Adrenal gland (tissue), 9 donors: ENCODE measurements at regions not wholly inside any gene's neighbourhood (a gene's known extent, or its start where the extent isn't known, plus 50 kb on each side); places are given as distances from the start of the nearest gene placed in this dataset.

Source experiments
- DNase-seq, 7 donors: peaks; one replicate each; pipeline ENCODE4 v3.0.0-alpha.2; 2019 to 2020
- H3K27ac ChIP-seq, 5 donors: fragments of 200-600 bp; sonication (generic) in 4 of 5; 1 replicate in 3 of 5; 2 replicates in 2 of 5; pipeline versions ENCODE4 v1.5.1 to v1.8.0; 2016 to 2020; ENCODE audit warnings: mild to moderate bottlenecking in 1 of 5
- H3K27me3 ChIP-seq: fragments of 200-600 bp; 2 replicates; pipeline ENCODE4 v1.8.0; 2021
- H3K36me3 ChIP-seq, 2 donors: fragments of 200-600 bp; replicated peaks in 1 of 2; 1 replicate in 1 of 2; 2 replicates in 1 of 2; pipeline versions ENCODE4 v1.5.1 to v1.8.0; 2018 to 2022
- H3K4me1 ChIP-seq, 2 donors: fragments of 200-600 bp; replicated peaks in 1 of 2; 1 replicate in 1 of 2; 2 replicates in 1 of 2; pipeline versions ENCODE4 v1.5.1 to v1.8.0; 2018 to 2021
- H3K4me3 ChIP-seq, 4 donors: fragments of 200-600 bp; sonication (generic) in 3 of 4; one replicate each; pipeline ENCODE4 v1.5.1; 2016 to 2018
- H3K9me3 ChIP-seq, 3 donors: fragments of 200-600 bp; sonication (generic) in 1 of 3; replicated peaks in 1 of 3; 1 replicate in 2 of 3; 2 replicates in 1 of 3; pipeline versions ENCODE4 v1.5.1 to v1.8.0; 2016 to 2021
- CTCF ChIP-seq, 6 experiments: fragments of 450-650 bp in 4 of 6; fragments of 200-600 bp in 2 of 6; sonication (generic) in 1 of 6; IDR thresholded peaks; 1 replicate in 5 of 6; 2 replicates in 1 of 6; pipeline versions ENCODE4 v1.5.1 to v1.8.0; 2016 to 2021; ENCODE audit warnings: antibody characterized with exemption in 6 of 6, mild to moderate bottlenecking in 2 of 6, moderate library complexity in 1 of 6
- POLR2A ChIP-seq, 2 donors: fragments of 450-650 bp; IDR thresholded peaks; one replicate each; pipeline ENCODE4 v1.6.1; 2017; ENCODE audit warnings: antibody characterized with exemption in 2 of 2, mild to moderate bottlenecking in 2 of 2, moderate library complexity in 1 of 2
- WGBS, 4 donors: extraction: QIAGEN DNeasy Blood & Tissue Kit in 2 of 4; methylation state at CpG; one replicate each; pipeline versions ENCODE4 v1.1.5 to v1.1.7; 2013 to 2017; 5-methylcytosine and 5-hydroxymethylcytosine counted together
- intact Hi-C, 2 donors: fragments of 100-400 bp; cut with DNase I; formaldehyde crosslinking; loops; one replicate each; pipeline versions ENCODE4 v1.14.1 to v1.15.0; 2022 to 2023
- donor health status: healthy with polysubstance abuse.
- donor health status: Bipolar disorder and iron deficiency.
- donor health status: DM: yes; HTN: yes; CAD: no.
- donor health status: DM: no; HTN: no; CAD: no.
- donor health status: DM: no; HTN: no; CAD: no.

- TF ChIP-seq CTCF (IDR thresholded peaks at IDR 0.05): no peak
- no peak for TF ChIP-seq POLR2A (IDR thresholded peaks at IDR 0.05)
- no peaks in the 10 kb centered on the region for H3K27me3 ChIP-seq
- intact Hi-C loops: no loop called here
- WGBS, 4 donors: 76 to 91% (median 89%) methylated on average over 1 of the region's 1 CpG
- H3K27ac ChIP-seq: no peak overlapping the region
- no peak for DNase-seq
- no peaks in the 10 kb centered on the region for H3K36me3 ChIP-seq
- no peak overlapping the region for H3K4me3 ChIP-seq
- no peaks in the 10 kb centered on the region for H3K9me3 ChIP-seq
- no peaks in the 10 kb centered on the region for H3K4me1 ChIP-seq
Measured at GRCh38 chr12:30074916-30075315, 291.2 kb upstream of the TMTC1 start.

GRCh38 chr12:30072824-30073223 lies 289.1 kb upstream of the TMTC1 start:
- no peaks in the 10 kb centered on the region for H3K27me3 ChIP-seq
- no peaks in the 10 kb centered on the region for H3K9me3 ChIP-seq
- H3K4me3 ChIP-seq: no peak overlapping the region
- H3K36me3 ChIP-seq: no peaks in the 10 kb centered on the region
- H3K4me1 ChIP-seq: no peaks in the 10 kb centered on the region
- 83 to 100% (median 92%) methylated on average over 1 of the region's 1 CpG for WGBS, 4 donors
- TF ChIP-seq CTCF (IDR thresholded peaks at IDR 0.05) (no peak), POLR2A (IDR thresholded peaks at IDR 0.05) (no peak)
- intact Hi-C loops: no loop called here
- no peak overlapping the region for H3K27ac ChIP-seq
- no peak for DNase-seq

GRCh38 chr12:30067146-30067545 lies 283.4 kb upstream of the TMTC1 start:
- intact Hi-C loops: no loop called here
- H3K4me3 ChIP-seq: no peak overlapping the region
- no peak overlapping the region for H3K27ac ChIP-seq
- no peak for DNase-seq
- H3K9me3 ChIP-seq: no peaks in the 10 kb centered on the region
- no peaks in the 10 kb centered on the region for H3K36me3 ChIP-seq
- no peaks in the 10 kb centered on the region for H3K4me1 ChIP-seq
- no peak for TF ChIP-seq POLR2A (IDR thresholded peaks at IDR 0.05)
- TF ChIP-seq CTCF (IDR thresholded peaks at IDR 0.05): no peak
- H3K27me3 ChIP-seq: no peaks in the 10 kb centered on the region
- WGBS, 4 donors: 85 to 94% (median 90%) methylated on average over 2 of the region's 2 CpGs

DNA sequence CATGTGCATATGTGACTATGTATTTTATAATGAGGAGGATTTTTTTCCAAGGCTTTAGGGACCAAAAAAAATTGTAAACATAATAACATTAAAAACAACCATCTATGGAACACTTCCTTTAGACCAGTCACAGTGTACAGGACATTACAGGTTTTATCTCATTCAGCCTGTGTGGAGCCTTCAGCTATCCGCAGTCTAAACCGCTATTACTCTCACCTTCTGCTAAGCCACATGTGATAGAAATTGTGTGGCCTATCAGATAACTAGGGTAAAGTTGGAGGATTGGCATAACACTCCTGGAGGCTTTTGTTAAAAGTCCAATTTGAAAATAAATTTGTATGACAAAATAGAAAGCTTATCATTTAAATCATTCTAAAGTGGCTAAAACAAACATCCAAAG lies 281.2 kb upstream of the TMTC1 start:
- intact Hi-C loops: no loop called here
- TF ChIP-seq POLR2A (IDR thresholded peaks at IDR 0.05) (no peak), CTCF (IDR thresholded peaks at IDR 0.05) (no peak)
- H3K27me3 ChIP-seq: no peaks in the 10 kb centered on the region
- no peak overlapping the region for H3K27ac ChIP-seq
- no peak for DNase-seq
- peak overlapping the region in 1 of 4 donors; percentile 20 for H3K4me3 ChIP-seq
- H3K36me3 ChIP-seq: no peaks in the 10 kb centered on the region
- H3K4me1 ChIP-seq: no peaks in the 10 kb centered on the region
- no peaks in the 10 kb centered on the region for H3K9me3 ChIP-seq
- WGBS, 4 donors: 53 to 84% (median 69%) methylated on average over 2 of the region's 2 CpGs
